ENCODE measurements at regions not wholly inside any gene's neighbourhood (a gene's known extent, or its start where the extent isn't known, plus 50 kb on each side); places are given as distances from the start of the nearest gene placed in this dataset.

- Histone ChIP-seq H3K27ac (ENCODE audit: insufficient read depth, low read length) (no peak overlapping the region), H3K36me3 (ENCODE audit: control insufficient read depth, insufficient read depth, low read length) (no peaks in the 10 kb centered on the region), H2AFZ (ENCODE audit: low read length) (no peak overlapping the region), H3K79me2 (ENCODE audit: control insufficient read depth, insufficient read depth, low read length) (no peaks in the 10 kb centered on the region), H4K20me1 (ENCODE audit: control insufficient read depth, extremely low read depth, insufficient read depth, low read length) (no peaks in the 10 kb centered on the region), H3K4me3 (replicated peaks in 1 of 4; ENCODE audit: control extremely low read depth in 1 of 4, insufficient read depth in 1 of 4, low read depth in 3 of 4, low read length in 4 of 4) (no peak overlapping the region), H3K4me2 (ENCODE audit: extremely low read depth, insufficient read depth, low read length) (no peak overlapping the region), H3K4me1 (ENCODE audit: control insufficient read depth, extremely low read depth, insufficient read depth, low read length) (no peaks in the 10 kb centered on the region), H3K27me3 (ENCODE audit: control insufficient read depth, insufficient read depth, low read length) (no peaks in the 10 kb centered on the region), H3K9ac (ENCODE audit: insufficient read depth, low read length) (no peak overlapping the region), H3K9me3 (ENCODE audit: control insufficient read depth, insufficient read depth, low read depth, low read length) (no peaks in the 10 kb centered on the region)
- DNase-seq (ENCODE audit: low read depth in 2 of 2) = no peak
- TF ChIP-seq CTCF (conservative IDR thresholded peaks at IDR 0.05 in 1 of 2, IDR thresholded peaks at IDR 0.05 in 1 of 2; ENCODE audit: low read depth in 1 of 2, low read length in 2 of 2) (no peak), EZH2 (IDR thresholded peaks at IDR 0.05; ENCODE audit: low read length, missing control alignments) (no peak)
Observed at GRCh38 chr2:22719396-22719795, 665.6 kb upstream of the KLHL29 start.

GRCh38 chr2:22729466-22729865 lies 655.5 kb upstream of the KLHL29 start:
- H2AFZ ChIP-seq (ENCODE audit: low read length) = no peak overlapping the region
- H4K20me1 ChIP-seq (ENCODE audit: control insufficient read depth, extremely low read depth, insufficient read depth, low read length) = no peaks in the 10 kb centered on the region
- H3K4me1 ChIP-seq (ENCODE audit: control insufficient read depth, extremely low read depth, insufficient read depth, low read length) = no peaks in the 10 kb centered on the region
- H3K36me3 ChIP-seq (ENCODE audit: control insufficient read depth, insufficient read depth, low read length) = no peaks in the 10 kb centered on the region
- H3K27me3 ChIP-seq (ENCODE audit: control insufficient read depth, insufficient read depth, low read length) = no peaks in the 10 kb centered on the region
- no peak overlapping the region for H3K4me2 ChIP-seq (ENCODE audit: extremely low read depth, insufficient read depth, low read length)
- H3K9ac ChIP-seq (ENCODE audit: insufficient read depth, low read length) = no peak overlapping the region
- H3K4me3 ChIP-seq (replicated peaks in 1 of 4; ENCODE audit: control extremely low read depth in 1 of 4, insufficient read depth in 1 of 4, low read depth in 3 of 4, low read length in 4 of 4) = no peak overlapping the region
- TF ChIP-seq EZH2 (IDR thresholded peaks at IDR 0.05; ENCODE audit: low read length, missing control alignments) = no peak
- TF ChIP-seq CTCF (conservative IDR thresholded peaks at IDR 0.05 in 1 of 2, IDR thresholded peaks at IDR 0.05 in 1 of 2; ENCODE audit: low read depth in 1 of 2, low read length in 2 of 2) = no peak
- no peaks in the 10 kb centered on the region for H3K79me2 ChIP-seq (ENCODE audit: control insufficient read depth, insufficient read depth, low read length)
- H3K27ac ChIP-seq (ENCODE audit: insufficient read depth, low read length) = no peak overlapping the region
- no peak for DNase-seq (ENCODE audit: low read depth in 2 of 2)
- no peaks in the 10 kb centered on the region for H3K9me3 ChIP-seq (ENCODE audit: control insufficient read depth, insufficient read depth, low read depth, low read length)

GRCh38 chr2:22734373-22735045 lies 650.5 kb upstream of the KLHL29 start:
- Histone ChIP-seq H3K27me3 (ENCODE audit: control insufficient read depth, insufficient read depth, low read length) (no peaks in the 10 kb centered on the region), H3K4me2 (ENCODE audit: extremely low read depth, insufficient read depth, low read length) (no peak overlapping the region), H2AFZ (ENCODE audit: low read length) (no peak overlapping the region), H3K36me3 (ENCODE audit: control insufficient read depth, insufficient read depth, low read length) (no peaks in the 10 kb centered on the region), H3K4me3 (replicated peaks in 1 of 4; ENCODE audit: control extremely low read depth in 1 of 4, insufficient read depth in 1 of 4, low read depth in 3 of 4, low read length in 4 of 4) (no peak overlapping the region), H3K9me3 (ENCODE audit: control insufficient read depth, insufficient read depth, low read depth, low read length) (no peaks in the 10 kb centered on the region), H3K27ac (ENCODE audit: insufficient read depth, low read length) (no peak overlapping the region), H3K4me1 (ENCODE audit: control insufficient read depth, extremely low read depth, insufficient read depth, low read length) (no peaks in the 10 kb centered on the region), H4K20me1 (ENCODE audit: control insufficient read depth, extremely low read depth, insufficient read depth, low read length) (no peaks in the 10 kb centered on the region), H3K9ac (ENCODE audit: insufficient read depth, low read length) (no peak overlapping the region), H3K79me2 (ENCODE audit: control insufficient read depth, insufficient read depth, low read length) (no peaks in the 10 kb centered on the region)
- no peak for DNase-seq (ENCODE audit: low read depth in 2 of 2)
- TF ChIP-seq CTCF (conservative IDR thresholded peaks at IDR 0.05 in 1 of 2, IDR thresholded peaks at IDR 0.05 in 1 of 2; ENCODE audit: low read depth in 1 of 2, low read length in 2 of 2) (no peak), EZH2 (IDR thresholded peaks at IDR 0.05; ENCODE audit: low read length, missing control alignments) (no peak)
